H9 (cell line): ENCODE measurements at regions not wholly inside any gene's neighbourhood (a gene's known extent, or its start where the extent isn't known, plus 50 kb on each side); places are given as distances from the start of the nearest gene placed in this dataset.

ENCODE experiments used
- DNase-seq: peaks from one replicate; pipeline ENCODE4 v3.0.0-alpha.2; 2017
- H2AFZ ChIP-seq: one replicate; pipeline ENCODE4 v1.6.1; 2013; ENCODE audit warnings: mild to moderate bottlenecking, low read length, control low read depth, moderate library complexity
- H2AK5ac ChIP-seq: 2 replicates; pipeline ENCODE4 v1.6.1; 2013; ENCODE audit warnings: low read length, control low read depth, mixed read lengths; ENCODE audit not compliant: insufficient read length
- H2BK120ac ChIP-seq: one replicate; pipeline ENCODE4 v1.6.1; 2013; ENCODE audit warnings: low read depth, mild to moderate bottlenecking, low read length, control low read depth, inconsistent platforms; ENCODE audit not compliant: poor library complexity, severe bottlenecking
- H2BK12ac ChIP-seq: 2 replicates; pipeline ENCODE4 v1.6.1; 2013; ENCODE audit warnings: low read length, control low read depth, mixed read lengths, low read depth; ENCODE audit not compliant: insufficient read length
- H2BK15ac ChIP-seq: 2 replicates; pipeline ENCODE4 v1.6.1; 2013; ENCODE audit warnings: low read depth, low read length, control low read depth
- H2BK20ac ChIP-seq: one replicate; pipeline ENCODE4 v1.6.1; 2013; ENCODE audit warnings: low read depth, mild to moderate bottlenecking, low read length, control low read depth, inconsistent platforms; ENCODE audit not compliant: poor library complexity, severe bottlenecking
- H2BK5ac ChIP-seq: 2 replicates; pipeline ENCODE4 v1.6.1; 2013; ENCODE audit warnings: low read length, control low read depth, mixed read lengths; ENCODE audit not compliant: insufficient read length
- H3K14ac ChIP-seq: 2 replicates; pipeline ENCODE4 v1.6.1; 2013; ENCODE audit warnings: low read length, control low read depth; ENCODE audit not compliant: insufficient read depth
- H3K18ac ChIP-seq: 2 replicates; pipeline ENCODE4 v1.6.1; 2013; ENCODE audit warnings: low read depth, mild to moderate bottlenecking, mixed read lengths, low read length, control low read depth; ENCODE audit not compliant: insufficient read length
- H3K23ac ChIP-seq: 2 replicates; pipeline ENCODE4 v1.6.1; 2013; ENCODE audit warnings: low read length, control low read depth, mixed read lengths, low read depth; ENCODE audit not compliant: insufficient read length
- H3K23me2 ChIP-seq: 2 replicates; pipeline ENCODE4 v1.6.1; 2013; ENCODE audit warnings: low read depth, mild to moderate bottlenecking, mixed read lengths, low read length, control low read depth; ENCODE audit not compliant: insufficient read length, poor library complexity, severe bottlenecking
- H3K27ac ChIP-seq: 2 replicates; pipeline ENCODE4 v1.5.1; 2013; ENCODE audit warnings: low read length, control low read depth, mixed read lengths, low read depth; ENCODE audit not compliant: insufficient read length
- H3K27me3 ChIP-seq: 2 replicates; pipeline ENCODE4 v1.6.1; 2013; ENCODE audit warnings: low read length, control low read depth, inconsistent platforms; ENCODE audit not compliant: insufficient read depth
- H3K4ac ChIP-seq: 2 replicates; pipeline ENCODE4 v1.6.1; 2013; ENCODE audit warnings: low read depth, mild to moderate bottlenecking, control low read depth, inconsistent platforms, low read length, moderate library complexity
- H3K4me1 ChIP-seq: 2 replicates; pipeline ENCODE4 v1.6.1; 2013; ENCODE audit warnings: low read length, control low read depth, inconsistent platforms; ENCODE audit not compliant: insufficient read depth
- H3K4me2 ChIP-seq: 2 replicates; pipeline ENCODE4 v1.6.1; 2013; ENCODE audit warnings: low read length, control low read depth, mixed read lengths; ENCODE audit not compliant: insufficient read length, insufficient read depth
- H3K56ac ChIP-seq: 2 replicates; pipeline ENCODE4 v1.6.1; 2013; ENCODE audit warnings: low read depth, mild to moderate bottlenecking, mixed read lengths, low read length, control low read depth; ENCODE audit not compliant: insufficient read length
- H3K79me1 ChIP-seq: 2 replicates; pipeline ENCODE4 v1.6.1; 2013; ENCODE audit warnings: low read depth, mild to moderate bottlenecking, moderate library complexity, low read length, control low read depth, inconsistent platforms; ENCODE audit not compliant: insufficient read depth, poor library complexity, severe bottlenecking
- H3K79me2 ChIP-seq: 2 replicates; pipeline ENCODE4 v1.6.1; 2013; ENCODE audit warnings: low read length, control low read depth, inconsistent platforms; ENCODE audit not compliant: insufficient read depth
- H3K9ac ChIP-seq: 2 replicates; pipeline ENCODE4 v1.6.1; 2013; ENCODE audit warnings: low read length, control low read depth, mixed read lengths; ENCODE audit not compliant: insufficient read length; ENCODE audit errors: extremely low read depth
- H3K9me3 ChIP-seq: one replicate; pipeline ENCODE4 v1.6.1; 2013; ENCODE audit warnings: low read depth, low read length, inconsistent platforms; ENCODE audit not compliant: control insufficient read depth
- H3T11ph ChIP-seq: one replicate; pipeline ENCODE4 v1.6.1; 2013; ENCODE audit warnings: mild to moderate bottlenecking, low read length, control low read depth, inconsistent platforms
- H4K20me1 ChIP-seq: one replicate; pipeline ENCODE4 v1.6.1; 2013; ENCODE audit not compliant: control insufficient read depth, insufficient read length, insufficient read depth
- H4K5ac ChIP-seq: 2 replicates; pipeline ENCODE4 v1.6.1; 2013; ENCODE audit warnings: low read depth, mild to moderate bottlenecking, mixed read lengths, low read length, control low read depth; ENCODE audit not compliant: insufficient read length
- H4K8ac ChIP-seq: replicated peaks from 2 replicates; pipeline ENCODE4 v1.6.1; 2013; ENCODE audit warnings: low read length, control low read depth, mixed read lengths, low read depth; ENCODE audit not compliant: insufficient read length
- H4K91ac ChIP-seq: 2 replicates; pipeline ENCODE4 v1.6.1; 2013; ENCODE audit warnings: low read depth, mild to moderate bottlenecking, moderate library complexity, mixed read lengths, low read length, control low read depth; ENCODE audit not compliant: insufficient read length
- H3K27ac Mint-ChIP-seq, 3 experiments: 2 replicates in 2 of 3; 3 replicates in 1 of 3; pipeline ENCODE4 v1.8.0; 2020 to 2021; ENCODE audit warnings: mixed read lengths in 3 of 3, mild to moderate bottlenecking in 1 of 3, moderate library complexity in 1 of 3
- H3K27me3 Mint-ChIP-seq: 2 replicates; pipeline ENCODE4 v1.8.0; 2021; ENCODE audit warnings: low read depth, mild to moderate bottlenecking, moderate library complexity, mixed read lengths
- H3K36me3 Mint-ChIP-seq, 3 experiments: 2 replicates in 2 of 3; 3 replicates in 1 of 3; pipeline ENCODE4 v1.8.0; 2020 to 2021; ENCODE audit warnings: low read depth in 3 of 3, mixed read lengths in 3 of 3; ENCODE audit not compliant: insufficient read depth in 1 of 3
- H3K4me1 Mint-ChIP-seq, 2 experiments: 2 replicates each; pipeline ENCODE4 v1.8.0; 2020; ENCODE audit warnings: mixed read lengths in 2 of 2
- H3K4me3 Mint-ChIP-seq, 2 experiments: 2 replicates in 1 of 2; 3 replicates in 1 of 2; pipeline ENCODE4 v1.8.0; 2020 to 2021; ENCODE audit warnings: mild to moderate bottlenecking in 2 of 2, mixed read lengths in 2 of 2, moderate library complexity in 1 of 2
- H3K9me3 Mint-ChIP-seq, 2 experiments: 2 replicates in 1 of 2; 3 replicates in 1 of 2; pipeline ENCODE4 v1.8.0; 2020; ENCODE audit warnings: mild to moderate bottlenecking in 2 of 2, mixed read lengths in 2 of 2, moderate library complexity in 1 of 2
- WGBS: extraction: QIAGEN DNeasy Blood & Tissue Kit; methylation state at CpG from one replicate; pipeline ENCODE4 v1.1.7; 2013; ENCODE audit warnings: missing lambda C conversion rate, low lambda C conversion rate, mixed read lengths; ENCODE audit not compliant: insufficient read length; ENCODE audit errors: extremely low coverage; 5-methylcytosine and 5-hydroxymethylcytosine counted together
- TF ChIP-seq, protein P1 (sequence below): fragments of 200-600 bp; sonication (generic); conservative IDR thresholded peaks from 3 replicates; pipeline ENCODE4 v1.8.0; 2021; ENCODE audit warnings: antibody characterized with exemption, mild to moderate bottlenecking

- Histone ChIP-seq H2AFZ (no peak overlapping the region), H4K20me1 (no peaks in the 10 kb centered on the region), H2BK5ac (no peak overlapping the region), H4K8ac (no peak overlapping the region), H3K18ac (no peak overlapping the region), H4K91ac (no peak overlapping the region), H3K27me3 (0 out of 2 replicates have a peak, but pooled peaks cover 4% of the 10 kb centered on the region), H3K4me2 (no peak overlapping the region), H3K56ac (no peak overlapping the region), H3K14ac (no peak overlapping the region), H3K23me2 (no peaks in the 10 kb centered on the region), H3K4ac (no peak overlapping the region), H2AK5ac (no peak overlapping the region), H2BK120ac (no peak overlapping the region), H3K79me2 (no peaks in the 10 kb centered on the region), H3K4me1 (no peaks in the 10 kb centered on the region), H3K23ac (no peak overlapping the region), H3T11ph (no peak overlapping the region), H3K27ac (no peak overlapping the region), H3K79me1 (no peaks in the 10 kb centered on the region), H3K9ac (no peak overlapping the region), H2BK15ac (no peak overlapping the region), H2BK20ac (no peak overlapping the region), H3K9me3 (no peaks in the 10 kb centered on the region), H2BK12ac (no peak overlapping the region), H4K5ac (no peak overlapping the region)
- TF ChIP-seq, protein P1, sequence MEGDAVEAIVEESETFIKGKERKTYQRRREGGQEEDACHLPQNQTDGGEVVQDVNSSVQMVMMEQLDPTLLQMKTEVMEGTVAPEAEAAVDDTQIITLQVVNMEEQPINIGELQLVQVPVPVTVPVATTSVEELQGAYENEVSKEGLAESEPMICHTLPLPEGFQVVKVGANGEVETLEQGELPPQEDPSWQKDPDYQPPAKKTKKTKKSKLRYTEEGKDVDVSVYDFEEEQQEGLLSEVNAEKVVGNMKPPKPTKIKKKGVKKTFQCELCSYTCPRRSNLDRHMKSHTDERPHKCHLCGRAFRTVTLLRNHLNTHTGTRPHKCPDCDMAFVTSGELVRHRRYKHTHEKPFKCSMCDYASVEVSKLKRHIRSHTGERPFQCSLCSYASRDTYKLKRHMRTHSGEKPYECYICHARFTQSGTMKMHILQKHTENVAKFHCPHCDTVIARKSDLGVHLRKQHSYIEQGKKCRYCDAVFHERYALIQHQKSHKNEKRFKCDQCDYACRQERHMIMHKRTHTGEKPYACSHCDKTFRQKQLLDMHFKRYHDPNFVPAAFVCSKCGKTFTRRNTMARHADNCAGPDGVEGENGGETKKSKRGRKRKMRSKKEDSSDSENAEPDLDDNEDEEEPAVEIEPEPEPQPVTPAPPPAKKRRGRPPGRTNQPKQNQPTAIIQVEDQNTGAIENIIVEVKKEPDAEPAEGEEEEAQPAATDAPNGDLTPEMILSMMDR: no peak
- Mint-ChIP-seq H3K9me3 (no peaks in the 10 kb centered on the region), H3K4me1 (peaks cover 4% of the 10 kb centered on the region in 2 experiments), H3K4me3 (no peak overlapping the region), H3K36me3 (no peaks in the 10 kb centered on the region), H3K27ac (no peak overlapping the region), H3K27me3 (peaks cover 46% of the 10 kb centered on the region)
- DNase-seq: no peak
- WGBS: no CpG with 5 or more reads among the region's 2 CpGs
These were observed 88.1 kb upstream of the WSCD2 start for GRCh38 chr12:108040947-108041346.
